ENCODE measurements at regions not wholly inside any gene's neighbourhood (a gene's known extent, or its start where the extent isn't known, plus 50 kb on each side); places are given as distances from the start of the nearest gene placed in this dataset.

DNA sequence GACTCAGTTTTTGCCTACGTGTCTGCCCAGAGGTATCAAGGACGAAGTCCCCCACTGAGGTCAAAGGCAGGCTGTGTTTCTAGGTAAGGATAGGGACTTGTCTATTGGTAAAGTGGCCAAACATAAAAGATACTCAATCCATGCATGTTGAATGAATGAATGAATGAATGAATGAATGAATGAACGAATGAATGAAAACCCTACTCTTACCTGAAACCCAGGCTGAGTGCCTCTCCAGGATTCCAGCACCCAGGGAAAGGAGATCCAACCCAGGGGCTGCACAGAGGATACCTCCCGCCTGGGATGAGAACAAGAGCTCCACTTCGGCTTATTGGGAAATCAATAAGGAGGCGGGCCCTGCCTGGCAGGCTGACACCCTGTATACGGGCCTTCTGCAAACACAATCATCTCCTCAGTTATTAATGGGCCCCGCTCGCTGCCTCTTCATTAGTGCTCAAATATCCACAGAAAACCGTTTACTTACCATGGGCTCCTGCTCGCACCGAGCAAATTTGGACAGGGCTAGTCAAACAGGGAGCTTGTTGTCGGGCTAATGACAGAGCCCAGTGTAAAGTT is 177.4 kb downstream of the BUD13 start:
- Mint-ChIP-seq H3K4me3 (no peak overlapping the region), H3K27me3 (ENCODE audit: low read depth, poor library complexity) (peaks cover 14% of the 10 kb centered on the region), H3K36me3 (ENCODE audit: low read depth) (no peaks in the 10 kb centered on the region), H3K9me3 (no peaks in the 10 kb centered on the region), H3K27ac (no peak overlapping the region), H3K4me1 (peaks cover 20% of the 10 kb centered on the region)
- no peak for TF ChIP-seq CTCF (IDR thresholded peaks at IDR 0.05)
- no peak for DNase-seq

DNA sequence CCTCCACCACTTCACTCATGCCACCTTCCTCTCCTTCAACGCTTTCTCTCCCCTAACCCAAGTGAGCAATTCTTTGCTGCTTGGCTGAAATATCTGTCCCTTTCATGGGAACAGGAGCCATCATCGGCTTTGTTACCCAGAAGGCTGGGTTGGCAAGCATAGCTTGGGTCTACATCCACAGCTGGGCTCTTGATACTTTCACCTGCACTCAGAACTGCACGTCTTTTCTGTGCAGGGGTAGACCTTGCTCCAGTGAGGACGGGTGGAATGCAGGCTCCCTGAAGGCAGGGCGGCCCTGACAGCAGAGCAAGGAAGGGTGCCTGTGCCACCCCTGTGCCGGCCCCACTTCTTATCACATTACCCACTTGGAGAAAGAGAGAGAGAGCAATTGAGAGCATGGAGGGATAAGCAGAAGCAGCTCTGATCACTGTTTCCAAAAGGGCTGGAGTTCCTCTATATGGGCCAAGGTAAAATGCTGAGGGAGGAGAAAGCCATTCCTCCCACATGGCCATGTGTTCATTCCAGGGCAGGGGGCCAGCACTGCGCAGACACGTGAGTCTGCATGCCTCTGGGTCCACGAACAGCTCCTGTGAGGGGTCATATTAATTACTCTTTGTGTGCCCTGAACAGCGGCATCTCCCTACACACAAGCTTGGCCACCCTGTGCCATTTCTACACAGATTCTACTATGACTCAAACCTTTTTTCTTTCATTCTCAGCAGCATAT is 181.8 kb downstream of the BUD13 start:
- no peak overlapping the region for H3K4me3 Mint-ChIP-seq
- no peak for TF ChIP-seq CTCF (IDR thresholded peaks at IDR 0.05)
- H3K9me3 Mint-ChIP-seq, result no peaks in the 10 kb centered on the region
- H3K27me3 Mint-ChIP-seq (ENCODE audit: low read depth, poor library complexity), result peaks cover 11% of the 10 kb centered on the region
- no peak overlapping the region for H3K27ac Mint-ChIP-seq
- H3K4me1 Mint-ChIP-seq, result peaks cover 26% of the 10 kb centered on the region
- no peak for DNase-seq
- H3K36me3 Mint-ChIP-seq (ENCODE audit: low read depth), result no peaks in the 10 kb centered on the region

GRCh38 chr11:116589402-116589801 is 183.4 kb downstream of the BUD13 start:
- Mint-ChIP-seq H3K9me3 (no peaks in the 10 kb centered on the region), H3K4me1 (peaks cover 27% of the 10 kb centered on the region), H3K27me3 (ENCODE audit: low read depth, poor library complexity) (peaks cover 9% of the 10 kb centered on the region), H3K27ac (no peak overlapping the region), H3K4me3 (no peak overlapping the region), H3K36me3 (ENCODE audit: low read depth) (no peaks in the 10 kb centered on the region)
- DNase-seq, result no peak
- no peak for TF ChIP-seq CTCF (IDR thresholded peaks at IDR 0.05)

- no peak for DNase-seq
- TF ChIP-seq CTCF (IDR thresholded peaks at IDR 0.05), result no peak
- peaks cover 27% of the 10 kb centered on the region for H3K4me1 Mint-ChIP-seq
- no peaks in the 10 kb centered on the region for H3K36me3 Mint-ChIP-seq (ENCODE audit: low read depth)
- H3K4me3 Mint-ChIP-seq, result no peak overlapping the region
- H3K9me3 Mint-ChIP-seq, result no peaks in the 10 kb centered on the region
- no peak overlapping the region for H3K27ac Mint-ChIP-seq
- H3K27me3 Mint-ChIP-seq (ENCODE audit: low read depth, poor library complexity), result peaks cover 20% of the 10 kb centered on the region
These were observed 186.4 kb downstream of the BUD13 start for GRCh38 chr11:116586392-116586791.

GRCh38 chr11:116582571-116582970 is 190.2 kb downstream of the BUD13 start:
- no peak for TF ChIP-seq CTCF (IDR thresholded peaks at IDR 0.05)
- no peaks in the 10 kb centered on the region for H3K9me3 Mint-ChIP-seq
- H3K36me3 Mint-ChIP-seq (ENCODE audit: low read depth), result no peaks in the 10 kb centered on the region
- H3K27ac Mint-ChIP-seq, result no peak overlapping the region
- H3K27me3 Mint-ChIP-seq (ENCODE audit: low read depth, poor library complexity), result peaks cover 52% of the 10 kb centered on the region
- no peak for DNase-seq
- no peak overlapping the region for H3K4me3 Mint-ChIP-seq
- H3K4me1 Mint-ChIP-seq, result peaks cover 44% of the 10 kb centered on the region

- Mint-ChIP-seq H3K9me3 (no peaks in the 10 kb centered on the region), H3K4me3 (peak overlapping the region; percentile 19), H3K27me3 (ENCODE audit: low read depth, poor library complexity) (peaks cover 55% of the 10 kb centered on the region), H3K36me3 (ENCODE audit: low read depth) (no peaks in the 10 kb centered on the region), H3K27ac (no peak overlapping the region), H3K4me1 (peaks cover 51% of the 10 kb centered on the region)
- DNase-seq, result no peak
- no peak for TF ChIP-seq CTCF (IDR thresholded peaks at IDR 0.05)
These were observed 191.4 kb downstream of the BUD13 start for GRCh38 chr11:116581349-116581748.

Data from nephron progenitor cell (in vitro differentiated cells).